PFSK-1 (cell line): ENCODE measurements at regions not wholly inside any gene's neighbourhood (a gene's known extent, or its start where the extent isn't known, plus 50 kb on each side); places are given as distances from the start of the nearest gene placed in this dataset.

Source experiments
- POLR2AphosphoS5 ChIP-seq: IDR thresholded peaks from 2 replicates; pipeline ENCODE4 v1.6.1; 2012; ENCODE audit warnings: low read depth, mild to moderate bottlenecking, control low read depth, low read length, moderate library complexity
- REST ChIP-seq, 2 experiments: IDR thresholded peaks; 2 replicates each; pipeline versions ENCODE4 v1.6.1 to v1.8.0; 2011 to 2012; ENCODE audit warnings: low read depth in 2 of 2, low read length in 2 of 2, control low read depth in 1 of 2, inconsistent platforms in 1 of 2, mild to moderate bottlenecking in 1 of 2, moderate library complexity in 1 of 2; ENCODE audit not compliant: insufficient read depth in 1 of 2
- TAF1 ChIP-seq: IDR thresholded peaks from 2 replicates; pipeline ENCODE4 v1.6.1; 2012; ENCODE audit warnings: low read length, control low read depth, borderline replicate concordance; ENCODE audit not compliant: insufficient read depth

GRCh38 chr2:144275340-144275739, 244.6 kb downstream of the ZEB2 start:
- TF ChIP-seq TAF1 (no peak), REST (IDR thresholded peaks at IDR 0.05; ENCODE audit: insufficient read depth in 1 of 2, low read depth in 2 of 2, low read length in 2 of 2) (no peak), POLR2AphosphoS5 (no peak)
